ENCODE measurements at regions not wholly inside any gene's neighbourhood (a gene's known extent, or its start where the extent isn't known, plus 50 kb on each side); places are given as distances from the start of the nearest gene placed in this dataset.

- H3K27ac ChIP-seq: no peak overlapping the region
- DNase-seq: no peak
- intact Hi-C loops (cut with DNase I; ENCODE audit: low total_unique reads) (loop anchor here (10.0 kb wide), 1 partner anchor 661 kb away; no protein-coding TSS in a partner anchor), in situ Hi-C loops (cut with MboI; ENCODE audit: low sequenced_read_pairs in 4 of 4) (loop anchor here in 3 of 4 donors (25.0 kb wide), 2 partner anchors 421 to 1129 kb away; partner anchors contain the start of gene HS6ST1 (in 1 of the 3))
- H3K4me1 ChIP-seq: peaks cover 8 to 11% of the 10 kb centered on the region in 2 donors
- H3K4me3 ChIP-seq: no peak overlapping the region
- H3K9me3 ChIP-seq: no peaks in the 10 kb centered on the region
- no peaks in the 10 kb centered on the region for H3K27me3 ChIP-seq
- no peak for ATAC-seq
- TF ChIP-seq CTCF (IDR thresholded peaks at IDR 0.05 in 4 of 5, conservative IDR thresholded peaks at IDR 0.05 in 1 of 5): no peak
- TF ChIP-seq POLR2A (IDR thresholded peaks at IDR 0.05): no peak
- H3K36me3 ChIP-seq: no peaks in the 10 kb centered on the region
Observed at GRCh38 chr2:128733450-128733849, 414.8 kb upstream of the HS6ST1 start.

GRCh38 chr2:128734521-128735295 is 416.0 kb upstream of the HS6ST1 start:
- TF ChIP-seq POLR2A (IDR thresholded peaks at IDR 0.05) (no peak), CTCF (IDR thresholded peaks at IDR 0.05 in 4 of 5, conservative IDR thresholded peaks at IDR 0.05 in 1 of 5) (no peak)
- H3K4me1 ChIP-seq: peaks cover 8 to 11% of the 10 kb centered on the region in 2 donors
- no peak for ATAC-seq
- H3K27me3 ChIP-seq: no peaks in the 10 kb centered on the region
- in situ Hi-C loops (cut with MboI; ENCODE audit: low sequenced_read_pairs in 4 of 4): loop anchor here in 3 of 4 donors (25.0 kb wide), 2 partner anchors 422 to 1128 kb away; partner anchors contain the start of gene HS6ST1 (in 1 of the 3)
- intact Hi-C loops (cut with DNase I; ENCODE audit: low total_unique reads): loop anchor here (5.0 to 10.0 kb wide), 3 partner anchors 563 to 1113 kb away; no protein-coding TSS in a partner anchor
- DNase-seq: no peak
- no peaks in the 10 kb centered on the region for H3K9me3 ChIP-seq
- no peak overlapping the region for H3K27ac ChIP-seq
- no peaks in the 10 kb centered on the region for H3K36me3 ChIP-seq
- no peak overlapping the region for H3K4me3 ChIP-seq

- Histone ChIP-seq H3K27ac (no peak overlapping the region), H3K4me1 (peaks cover 8 to 11% of the 10 kb centered on the region in 2 donors), H3K4me3 (no peak overlapping the region), H3K36me3 (no peaks in the 10 kb centered on the region), H3K27me3 (no peaks in the 10 kb centered on the region), H3K9me3 (no peaks in the 10 kb centered on the region)
- in situ Hi-C loops (cut with MboI; ENCODE audit: low sequenced_read_pairs in 4 of 4) (loop anchor here in 3 of 4 donors (25.0 kb wide), 2 partner anchors 423 to 1127 kb away; partner anchors contain the start of gene HS6ST1 (in 1 of the 3)), intact Hi-C loops (cut with DNase I; ENCODE audit: low total_unique reads) (loop anchor here (5.0 to 10.0 kb wide), 3 partner anchors 562 to 1112 kb away; no protein-coding TSS in a partner anchor)
- ATAC-seq (no peak), DNase-seq (no peak)
- no peak for TF ChIP-seq POLR2A (IDR thresholded peaks at IDR 0.05)
- TF ChIP-seq CTCF (IDR thresholded peaks at IDR 0.05 in 4 of 5, conservative IDR thresholded peaks at IDR 0.05 in 1 of 5): no peak
Observed at GRCh38 chr2:128735296-128735960, 416.8 kb upstream of the HS6ST1 start.

- H3K36me3 ChIP-seq: no peaks in the 10 kb centered on the region
- DNase-seq: no peak
- no peak for TF ChIP-seq CTCF (IDR thresholded peaks at IDR 0.05 in 4 of 5, conservative IDR thresholded peaks at IDR 0.05 in 1 of 5)
- no peak for TF ChIP-seq POLR2A (IDR thresholded peaks at IDR 0.05)
- H3K27me3 ChIP-seq: no peaks in the 10 kb centered on the region
- H3K9me3 ChIP-seq: no peaks in the 10 kb centered on the region
- H3K4me1 ChIP-seq: peaks cover 8 to 11% of the 10 kb centered on the region in 2 donors
- intact Hi-C loops (cut with DNase I; ENCODE audit: low total_unique reads) (loop anchor here (5.0 to 10.0 kb wide), 3 partner anchors 561 to 1111 kb away; no protein-coding TSS in a partner anchor), in situ Hi-C loops (cut with MboI; ENCODE audit: low sequenced_read_pairs in 4 of 4) (loop anchor here in 3 of 4 donors (25.0 kb wide), 2 partner anchors 424 to 1126 kb away; partner anchors contain the start of gene HS6ST1 (in 1 of the 3))
- no peak overlapping the region for H3K27ac ChIP-seq
- no peak for ATAC-seq
- H3K4me3 ChIP-seq: peak overlapping the region; percentile 26 to 52 (median 46)
Observed at GRCh38 chr2:128736046-128736688, 417.5 kb upstream of the HS6ST1 start.
